ENCODE measurements at regions not wholly inside any gene's neighbourhood (a gene's known extent, or its start where the extent isn't known, plus 50 kb on each side); places are given as distances from the start of the nearest gene placed in this dataset.

GRCh38 chr9:134500931-134501760, 140.5 kb upstream of the COL5A1 start:
- Histone ChIP-seq H3K36me3 (ENCODE audit: control insufficient read depth, insufficient read depth, low read length) (no peaks in the 10 kb centered on the region), H2AFZ (ENCODE audit: low read length) (no peak overlapping the region), H4K20me1 (ENCODE audit: control insufficient read depth, extremely low read depth, insufficient read depth, low read length) (no peaks in the 10 kb centered on the region), H3K27me3 (ENCODE audit: control insufficient read depth, insufficient read depth, low read length) (peaks cover 6% of the 10 kb centered on the region), H3K4me2 (ENCODE audit: extremely low read depth, insufficient read depth, low read length) (no peak overlapping the region), H3K79me2 (ENCODE audit: control insufficient read depth, insufficient read depth, low read length) (no peaks in the 10 kb centered on the region), H3K27ac (ENCODE audit: insufficient read depth, low read length) (no peak overlapping the region), H3K4me3 (replicated peaks in 1 of 4; ENCODE audit: control extremely low read depth in 1 of 4, insufficient read depth in 1 of 4, low read depth in 3 of 4, low read length in 4 of 4) (no peak overlapping the region), H3K4me1 (ENCODE audit: control insufficient read depth, extremely low read depth, insufficient read depth, low read length) (peaks cover 19% of the 10 kb centered on the region), H3K9me3 (ENCODE audit: control insufficient read depth, insufficient read depth, low read depth, low read length) (no peaks in the 10 kb centered on the region), H3K9ac (ENCODE audit: insufficient read depth, low read length) (no peak overlapping the region)
- DNase-seq (ENCODE audit: low read depth in 2 of 2), result peak; percentile 14 to 27
- TF ChIP-seq EZH2 (IDR thresholded peaks at IDR 0.05; ENCODE audit: low read length, missing control alignments), result peak; percentile 93
- no peak for TF ChIP-seq CTCF (conservative IDR thresholded peaks at IDR 0.05 in 1 of 2, IDR thresholded peaks at IDR 0.05 in 1 of 2; ENCODE audit: low read depth in 1 of 2, low read length in 2 of 2)

GRCh38 chr9:134501761-134502265, 139.8 kb upstream of the COL5A1 start:
- Histone ChIP-seq H3K36me3 (ENCODE audit: control insufficient read depth, insufficient read depth, low read length) (no peaks in the 10 kb centered on the region), H2AFZ (ENCODE audit: low read length) (no peak overlapping the region), H3K27me3 (ENCODE audit: control insufficient read depth, insufficient read depth, low read length) (peaks cover 6% of the 10 kb centered on the region), H3K9ac (ENCODE audit: insufficient read depth, low read length) (no peak overlapping the region), H3K4me3 (replicated peaks in 1 of 4; ENCODE audit: control extremely low read depth in 1 of 4, insufficient read depth in 1 of 4, low read depth in 3 of 4, low read length in 4 of 4) (no peak overlapping the region), H3K9me3 (ENCODE audit: control insufficient read depth, insufficient read depth, low read depth, low read length) (no peaks in the 10 kb centered on the region), H3K27ac (ENCODE audit: insufficient read depth, low read length) (no peak overlapping the region), H3K4me1 (ENCODE audit: control insufficient read depth, extremely low read depth, insufficient read depth, low read length) (peaks cover 12% of the 10 kb centered on the region), H4K20me1 (ENCODE audit: control insufficient read depth, extremely low read depth, insufficient read depth, low read length) (no peaks in the 10 kb centered on the region), H3K79me2 (ENCODE audit: control insufficient read depth, insufficient read depth, low read length) (no peaks in the 10 kb centered on the region), H3K4me2 (ENCODE audit: extremely low read depth, insufficient read depth, low read length) (no peak overlapping the region)
- no peak for TF ChIP-seq EZH2 (IDR thresholded peaks at IDR 0.05; ENCODE audit: low read length, missing control alignments)
- no peak for DNase-seq (ENCODE audit: low read depth in 2 of 2)

GRCh38 chr9:134502266-134502791, 139.3 kb upstream of the COL5A1 start:
- Histone ChIP-seq H3K79me2 (ENCODE audit: control insufficient read depth, insufficient read depth, low read length) (no peaks in the 10 kb centered on the region), H3K4me2 (ENCODE audit: extremely low read depth, insufficient read depth, low read length) (peak overlapping the region; percentile 42), H3K27me3 (ENCODE audit: control insufficient read depth, insufficient read depth, low read length) (peaks cover 6% of the 10 kb centered on the region), H3K4me3 (replicated peaks in 1 of 4; ENCODE audit: control extremely low read depth in 1 of 4, insufficient read depth in 1 of 4, low read depth in 3 of 4, low read length in 4 of 4) (no peak overlapping the region), H3K9me3 (ENCODE audit: control insufficient read depth, insufficient read depth, low read depth, low read length) (no peaks in the 10 kb centered on the region), H2AFZ (ENCODE audit: low read length) (no peak overlapping the region), H3K9ac (ENCODE audit: insufficient read depth, low read length) (peak overlapping the region; percentile 57), H3K36me3 (ENCODE audit: control insufficient read depth, insufficient read depth, low read length) (no peaks in the 10 kb centered on the region), H4K20me1 (ENCODE audit: control insufficient read depth, extremely low read depth, insufficient read depth, low read length) (no peaks in the 10 kb centered on the region), H3K27ac (ENCODE audit: insufficient read depth, low read length) (peak overlapping the region; percentile 65), H3K4me1 (ENCODE audit: control insufficient read depth, extremely low read depth, insufficient read depth, low read length) (peaks cover 12% of the 10 kb centered on the region)
- TF ChIP-seq EZH2 (IDR thresholded peaks at IDR 0.05; ENCODE audit: low read length, missing control alignments) (no peak), CTCF (conservative IDR thresholded peaks at IDR 0.05 in 1 of 2, IDR thresholded peaks at IDR 0.05 in 1 of 2; ENCODE audit: low read depth in 1 of 2, low read length in 2 of 2) (no peak)
- no peak for DNase-seq (ENCODE audit: low read depth in 2 of 2)
